ENCODE measurements at regions not wholly inside any gene's neighbourhood (a gene's known extent, or its start where the extent isn't known, plus 50 kb on each side); places are given as distances from the start of the nearest gene placed in this dataset.
"Not testable (repeated sequence)": the region's sequence is repeated elsewhere in the genome, so short reads cannot be mapped to it uniquely, and the experiment has no call there.

- no peak for DNase-seq (ENCODE audit: low spot score)
These were observed 53.6 kb downstream of the ARF6 start for GRCh38 chr14:49946320-49947141.

DNA sequence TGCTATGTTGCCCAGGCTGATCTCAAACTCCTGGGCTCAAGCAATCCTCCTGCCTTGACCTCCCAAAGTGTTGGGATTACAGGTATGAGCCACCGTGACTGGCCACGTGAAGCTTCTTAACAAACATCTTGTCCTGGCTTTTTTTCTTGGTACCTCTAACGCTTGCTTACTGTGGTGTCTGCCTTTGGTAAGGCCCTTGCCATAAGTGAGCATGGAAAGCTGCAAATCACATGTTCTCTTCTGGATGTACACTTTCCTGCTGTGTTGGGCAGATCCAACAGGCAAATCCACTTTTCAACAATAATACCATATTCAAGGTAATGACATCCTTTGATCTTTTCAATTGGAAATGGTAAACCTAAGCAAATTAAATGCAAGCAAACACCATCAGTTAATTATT is 54.6 kb downstream of the ARF6 start:
- DNase-seq (ENCODE audit: low spot score): no peak

- no peak for DNase-seq (ENCODE audit: low spot score)
These were observed 57.7 kb downstream of the ARF6 start for GRCh38 chr14:49950275-49951228.

DNA sequence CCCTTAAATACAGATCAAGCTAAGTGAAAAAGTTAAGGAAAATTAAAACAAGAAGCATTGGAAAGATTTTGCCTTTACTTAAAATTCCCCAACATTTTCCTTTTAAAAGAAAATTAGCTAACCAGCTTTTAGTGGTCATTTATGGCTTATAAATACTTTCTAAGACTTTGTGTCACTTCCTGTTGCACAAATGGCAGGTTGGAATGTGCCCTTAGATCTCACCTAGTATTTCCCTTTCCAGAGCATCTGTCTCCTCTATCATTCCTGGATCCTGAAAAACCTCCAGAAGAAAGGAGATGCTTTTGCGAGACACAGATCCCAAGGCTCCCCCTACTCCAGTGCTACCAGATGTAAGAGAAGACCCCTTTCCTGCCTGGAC is 58.3 kb downstream of the ARF6 start:
- no peak for DNase-seq (ENCODE audit: low spot score)

- DNase-seq (ENCODE audit: low spot score): no peak
These were observed 58.9 kb downstream of the ARF6 start for GRCh38 chr14:49951691-49952345.

DNA sequence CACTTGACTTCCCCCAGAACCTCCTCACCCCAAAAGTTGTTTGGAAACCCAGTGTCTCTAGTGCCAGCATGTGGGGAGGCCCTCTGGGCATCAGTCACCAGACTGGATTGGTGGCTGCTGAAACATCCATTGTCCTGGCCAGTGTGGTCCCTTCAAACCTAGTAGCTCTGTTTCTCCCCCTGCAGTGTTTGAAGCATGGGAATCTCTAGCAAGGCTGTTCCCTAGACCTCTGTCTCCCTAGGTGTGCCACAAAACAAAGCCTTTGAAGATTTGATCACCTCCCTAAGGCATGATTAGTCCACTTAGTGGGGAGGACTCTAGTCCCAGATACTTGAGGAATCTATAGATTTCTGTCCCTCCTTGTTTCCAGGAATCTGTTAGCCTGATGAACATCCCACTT is 60.3 kb downstream of the ARF6 start:
- no peak for DNase-seq (ENCODE audit: low spot score)

- DNase-seq (ENCODE audit: low spot score): no peak
These were observed 61.3 kb downstream of the ARF6 start for GRCh38 chr14:49954171-49954631.

GRCh38 chr14:49955024-49955423 is 62.1 kb downstream of the ARF6 start:
- no peak for DNase-seq (ENCODE audit: low spot score)

DNA sequence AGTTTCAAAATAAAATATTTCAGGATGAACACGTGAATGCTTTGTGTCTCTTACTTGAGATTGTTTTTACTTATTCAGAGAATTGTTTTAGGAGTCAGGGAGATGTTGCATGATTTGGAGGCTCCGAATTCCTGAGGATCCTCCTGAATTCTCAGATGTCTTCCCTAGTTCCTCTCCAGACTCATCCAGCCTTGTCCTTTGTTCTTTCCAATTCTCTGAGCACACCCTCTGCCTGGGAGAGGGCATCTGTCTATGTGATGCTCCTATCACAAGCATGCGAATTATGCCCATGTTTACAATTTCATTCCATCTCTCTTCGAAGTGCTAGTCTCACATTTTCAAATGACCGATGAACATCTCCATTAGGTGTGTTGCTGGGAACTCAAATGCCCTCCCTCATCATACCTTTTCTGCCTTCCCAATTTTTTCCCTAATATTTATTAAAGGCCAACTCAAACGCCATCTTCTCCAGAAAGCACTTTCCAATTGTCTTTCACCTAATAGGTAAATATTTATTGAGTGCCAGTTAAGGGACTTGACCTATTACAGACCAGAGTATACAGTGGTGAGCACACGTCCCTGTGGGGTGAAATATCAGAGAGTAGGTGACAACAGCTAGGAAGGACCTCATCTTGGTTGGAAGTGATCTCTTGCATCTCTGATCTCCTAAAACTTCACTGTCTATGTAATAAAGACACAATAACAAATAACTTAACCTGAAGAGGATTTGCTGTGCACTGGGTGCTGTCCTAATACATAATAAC is 64.4 kb downstream of the ARF6 start:
- no peak for DNase-seq (ENCODE audit: low spot score)

GRCh38 chr14:49959822-49960408 is 67.0 kb downstream of the ARF6 start:
- no peak for DNase-seq (ENCODE audit: low spot score)

DNA sequence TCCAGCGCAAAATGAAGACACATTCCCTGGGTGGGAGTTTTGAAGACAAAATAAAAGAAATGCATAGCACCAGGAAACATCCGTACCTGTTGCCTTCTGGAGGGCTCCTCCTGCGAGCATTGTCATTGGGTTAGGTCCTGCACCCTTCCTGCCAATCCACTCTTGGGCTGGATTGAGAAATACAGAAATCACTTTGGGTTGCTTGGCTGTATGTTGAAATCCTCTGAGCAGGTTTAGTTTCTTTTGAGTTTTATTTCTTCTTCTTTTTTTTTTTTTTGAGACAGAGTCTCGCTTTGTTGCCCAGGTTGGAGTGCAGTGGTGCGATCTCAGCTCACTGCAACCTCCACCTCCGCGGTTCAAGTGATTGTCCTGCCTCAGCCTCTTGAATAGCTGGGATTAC is 67.6 kb downstream of the ARF6 start:
- no peak for DNase-seq (ENCODE audit: low spot score)

- DNase-seq (ENCODE audit: low spot score): no peak
These were observed 68.7 kb downstream of the ARF6 start for GRCh38 chr14:49961270-49962222.

GRCh38 chr14:49962621-49963020 is 69.7 kb downstream of the ARF6 start:
- peak; percentile 48 for DNase-seq (ENCODE audit: low spot score)

- DNase-seq (ENCODE audit: low spot score): not testable (repeated sequence)
These were observed 72.3 kb downstream of the ARF6 start for GRCh38 chr14:49965068-49965651.

DNA sequence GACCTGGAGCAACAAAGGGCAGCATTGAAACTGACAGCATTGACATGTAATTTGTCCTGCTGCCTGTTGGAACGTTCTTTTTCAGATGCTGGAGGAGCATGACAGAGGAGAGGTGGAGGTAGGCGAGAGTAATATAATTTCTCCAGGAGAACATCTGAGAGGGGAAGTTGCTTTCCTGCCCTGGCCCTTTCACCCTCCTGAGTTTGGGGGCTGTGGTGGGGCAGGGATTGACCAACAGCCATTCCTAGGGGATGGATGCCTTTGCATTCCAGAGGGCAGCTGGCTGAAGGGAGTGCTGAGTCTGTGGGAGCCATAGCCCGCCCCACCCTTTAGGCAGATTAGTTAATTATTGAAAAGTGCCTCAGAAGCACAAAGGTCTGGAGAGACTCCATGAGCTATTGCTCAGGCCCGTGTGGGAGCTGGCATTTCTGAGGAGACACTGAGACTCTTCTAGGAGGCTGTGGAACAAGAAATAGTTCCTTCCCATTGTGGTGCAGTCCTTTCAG is 73.5 kb downstream of the ARF6 start:
- no peak for DNase-seq (ENCODE audit: low spot score)

DNA sequence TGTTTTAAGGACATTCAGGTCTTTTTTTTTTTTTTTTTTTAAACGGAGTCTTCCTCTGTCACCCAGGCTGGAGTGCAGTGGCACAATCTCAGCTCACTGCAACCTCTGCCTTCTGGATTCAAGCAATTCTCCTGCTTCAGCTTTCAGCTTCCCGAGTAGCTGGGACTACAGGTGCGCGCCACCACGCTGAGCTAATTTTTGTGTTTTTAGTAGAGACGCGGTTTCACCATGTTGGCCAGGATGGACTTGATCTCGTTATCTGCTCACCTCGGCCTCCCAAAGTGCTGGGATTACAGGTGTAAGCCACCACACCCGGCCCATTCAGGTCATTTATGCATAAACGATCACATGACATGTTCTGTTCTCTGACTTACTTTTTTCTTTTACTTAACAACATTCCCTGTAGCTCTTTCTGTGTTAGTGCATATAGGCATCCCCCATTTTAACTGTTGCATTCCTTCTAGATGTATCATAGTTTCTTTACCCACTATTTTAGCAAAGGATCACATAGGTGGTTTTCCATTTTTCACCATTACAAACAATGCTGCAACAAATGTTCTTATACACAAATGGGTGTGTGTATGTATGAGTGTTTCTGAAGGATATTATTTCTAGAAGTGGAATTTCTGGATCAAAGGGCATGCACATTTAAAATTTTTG is 74.2 kb downstream of the ARF6 start:
- DNase-seq (ENCODE audit: low spot score): no peak

DNA sequence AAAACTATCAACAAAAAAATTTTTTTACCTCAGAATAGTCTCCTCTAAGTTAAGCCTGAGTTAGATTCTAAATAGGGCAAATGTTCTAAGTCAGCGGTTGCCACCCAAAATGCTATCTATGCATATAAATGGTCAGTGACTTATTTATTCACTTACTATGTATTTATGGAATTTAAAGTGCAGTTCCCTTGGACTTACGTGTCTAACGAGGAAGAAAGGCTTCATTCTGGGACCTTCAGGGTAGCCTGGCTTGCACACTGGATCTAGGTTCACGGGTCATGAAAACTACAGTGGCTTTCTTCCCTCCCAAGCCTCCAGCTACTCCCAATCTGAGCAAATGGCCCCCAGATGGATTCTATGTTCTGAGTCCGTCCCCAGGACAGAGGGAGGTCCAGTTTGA is 77.1 kb downstream of the ARF6 start:
- DNase-seq (ENCODE audit: low spot score): no peak

DNA sequence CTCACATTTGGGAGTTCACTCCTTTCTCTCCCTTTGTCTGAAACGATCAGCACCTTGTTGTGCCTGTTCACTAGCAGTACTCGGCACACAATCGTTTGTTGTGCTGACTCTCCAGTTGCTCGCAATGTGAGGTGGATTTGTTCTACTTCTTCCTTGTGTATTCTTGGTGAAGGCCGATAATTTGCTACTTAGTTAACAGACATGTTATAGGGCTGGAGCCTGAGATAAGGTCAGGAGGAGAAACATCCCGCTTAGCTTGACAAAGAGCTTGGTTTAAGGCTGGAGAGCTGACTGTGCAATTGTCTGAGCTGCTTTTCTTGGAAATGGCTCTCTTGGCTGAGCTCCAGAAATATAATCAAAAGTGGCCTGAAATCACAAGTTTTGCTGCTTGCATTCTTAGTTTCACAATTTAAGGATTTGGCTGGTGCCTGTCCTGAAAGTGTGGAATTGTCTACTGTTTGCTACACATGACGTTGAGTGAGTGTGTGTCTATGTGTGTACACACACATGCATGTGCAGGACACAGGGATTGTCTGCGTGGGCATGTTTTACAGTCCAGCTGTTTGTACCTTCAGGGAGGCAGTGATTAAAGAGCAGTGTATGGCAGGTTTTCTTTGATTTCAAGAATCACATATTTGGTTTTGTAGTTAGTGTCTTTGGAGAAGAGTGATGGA is 77.7 kb downstream of the ARF6 start:
- peak; percentile 74 for DNase-seq (ENCODE audit: low spot score)

All from hematopoietic multipotent progenitor cell treated with erythropoietin and hydrocortisone succinate and interleukin-3 and kit ligand, for 15 days (in vitro differentiated cells).